ENCODE measurements at regions not wholly inside any gene's neighbourhood (a gene's known extent, or its start where the extent isn't known, plus 50 kb on each side); places are given as distances from the start of the nearest gene placed in this dataset.

DNA sequence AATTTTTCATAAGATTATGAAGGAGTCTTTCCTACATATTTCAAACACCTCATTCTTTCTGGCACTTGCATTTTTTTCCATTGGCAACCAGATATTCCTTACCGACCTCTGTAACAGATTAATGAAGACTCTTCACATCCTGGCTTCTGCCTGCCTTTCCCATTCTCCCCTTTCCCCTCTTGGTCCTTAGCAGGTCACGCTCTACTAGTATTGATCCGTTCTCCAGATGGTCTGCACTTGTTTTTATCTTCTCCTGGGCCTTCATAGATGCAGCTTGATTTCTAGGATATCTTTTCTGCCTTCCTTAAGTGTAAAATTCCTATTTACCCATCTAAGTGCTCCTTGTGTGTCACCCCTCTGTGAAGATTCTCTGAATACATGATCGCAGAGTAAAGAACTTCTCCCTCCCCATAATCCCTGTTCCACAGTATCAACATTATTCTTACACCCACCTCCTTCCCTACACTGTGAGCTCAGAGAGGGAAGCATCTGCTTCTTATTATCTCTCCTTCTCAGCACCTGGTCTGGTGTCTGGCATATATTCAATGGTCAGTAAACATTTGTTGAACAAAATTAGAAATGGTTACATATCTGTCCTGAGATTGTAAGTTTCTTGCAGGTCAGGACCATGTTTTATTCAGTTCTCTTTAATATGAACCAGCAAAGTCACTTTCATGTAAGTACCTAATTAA is 654.2 kb downstream of the REEP3 start:
- TF ChIP-seq, protein P1, sequence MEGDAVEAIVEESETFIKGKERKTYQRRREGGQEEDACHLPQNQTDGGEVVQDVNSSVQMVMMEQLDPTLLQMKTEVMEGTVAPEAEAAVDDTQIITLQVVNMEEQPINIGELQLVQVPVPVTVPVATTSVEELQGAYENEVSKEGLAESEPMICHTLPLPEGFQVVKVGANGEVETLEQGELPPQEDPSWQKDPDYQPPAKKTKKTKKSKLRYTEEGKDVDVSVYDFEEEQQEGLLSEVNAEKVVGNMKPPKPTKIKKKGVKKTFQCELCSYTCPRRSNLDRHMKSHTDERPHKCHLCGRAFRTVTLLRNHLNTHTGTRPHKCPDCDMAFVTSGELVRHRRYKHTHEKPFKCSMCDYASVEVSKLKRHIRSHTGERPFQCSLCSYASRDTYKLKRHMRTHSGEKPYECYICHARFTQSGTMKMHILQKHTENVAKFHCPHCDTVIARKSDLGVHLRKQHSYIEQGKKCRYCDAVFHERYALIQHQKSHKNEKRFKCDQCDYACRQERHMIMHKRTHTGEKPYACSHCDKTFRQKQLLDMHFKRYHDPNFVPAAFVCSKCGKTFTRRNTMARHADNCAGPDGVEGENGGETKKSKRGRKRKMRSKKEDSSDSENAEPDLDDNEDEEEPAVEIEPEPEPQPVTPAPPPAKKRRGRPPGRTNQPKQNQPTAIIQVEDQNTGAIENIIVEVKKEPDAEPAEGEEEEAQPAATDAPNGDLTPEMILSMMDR (conservative IDR thresholded peaks at IDR 0.05; ENCODE audit: low read depth, low read length): no peak
- no peak for TF ChIP-seq EZH2 (IDR thresholded peaks at IDR 0.05; ENCODE audit: borderline replicate concordance, low read depth, low read length, poor library complexity, severe bottlenecking)
- ChIA-PET CTCF (no interaction called here), POLR2A (ENCODE audit: low non-redundant PET) (no interaction called here)
- Histone ChIP-seq H3K4me3 (ENCODE audit: low read depth, low read length, poor library complexity, severe bottlenecking) (no peak overlapping the region), H3K27ac (ENCODE audit: low read depth, low read length, poor library complexity, severe bottlenecking) (no peak overlapping the region), H3K27me3 (replicated peaks; ENCODE audit: insufficient read depth, low read depth, low read length, poor library complexity) (no peaks in the 10 kb centered on the region), H3K9me3 (ENCODE audit: low read depth, low read length, poor library complexity, severe bottlenecking) (no peaks in the 10 kb centered on the region), H3K4me1 (ENCODE audit: insufficient read depth, low read length, poor library complexity, severe bottlenecking) (no peaks in the 10 kb centered on the region), H3K36me3 (ENCODE audit: insufficient read depth, low read length, poor library complexity, severe bottlenecking) (no peaks in the 10 kb centered on the region)
- BruUV-seq (replicated peaks): no TSS peak
- DNase-seq (ENCODE audit: low spot score): no peak
- intact Hi-C loops (cut with micrococcal nuclease; ENCODE audit: unreplicated experiment): no loop called here

DNA sequence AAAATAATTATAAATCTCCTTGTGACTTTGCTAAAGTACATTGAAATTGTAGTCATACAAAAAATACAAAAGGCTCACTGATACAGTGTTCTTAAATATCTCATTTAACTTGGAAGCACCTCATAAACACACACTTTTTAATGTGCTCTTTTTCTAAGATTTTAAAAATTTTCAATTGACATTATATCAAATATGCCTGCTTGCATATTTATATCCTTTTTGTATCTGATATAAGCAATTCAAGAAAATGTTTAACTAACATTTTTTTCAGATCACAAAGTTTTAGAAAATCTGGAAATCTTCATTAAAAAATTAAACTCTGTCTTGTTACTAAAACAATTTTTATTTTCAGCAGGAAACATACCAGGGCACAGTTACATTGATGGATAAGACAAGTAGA is 661.5 kb downstream of the REEP3 start:
- no peak overlapping the region for H3K4me3 ChIP-seq (ENCODE audit: low read depth, low read length, poor library complexity, severe bottlenecking)
- DNase-seq (ENCODE audit: low spot score): no peak
- no peak for TF ChIP-seq EZH2 (IDR thresholded peaks at IDR 0.05; ENCODE audit: borderline replicate concordance, low read depth, low read length, poor library complexity, severe bottlenecking)
- TF ChIP-seq, protein P1 (conservative IDR thresholded peaks at IDR 0.05; ENCODE audit: low read depth, low read length): no peak
- no peaks in the 10 kb centered on the region for H3K4me1 ChIP-seq (ENCODE audit: insufficient read depth, low read length, poor library complexity, severe bottlenecking)
- H3K36me3 ChIP-seq (ENCODE audit: insufficient read depth, low read length, poor library complexity, severe bottlenecking): no peaks in the 10 kb centered on the region
- H3K9me3 ChIP-seq (ENCODE audit: low read depth, low read length, poor library complexity, severe bottlenecking): no peaks in the 10 kb centered on the region
- intact Hi-C loops (cut with micrococcal nuclease; ENCODE audit: unreplicated experiment): no loop called here
- POLR2A ChIA-PET (ENCODE audit: low non-redundant PET): no interaction called here
- CTCF ChIA-PET: no interaction called here
- BruUV-seq (replicated peaks): no TSS peak
- H3K27me3 ChIP-seq (replicated peaks; ENCODE audit: insufficient read depth, low read depth, low read length, poor library complexity): no peaks in the 10 kb centered on the region
- no peak overlapping the region for H3K27ac ChIP-seq (ENCODE audit: low read depth, low read length, poor library complexity, severe bottlenecking)

DNA sequence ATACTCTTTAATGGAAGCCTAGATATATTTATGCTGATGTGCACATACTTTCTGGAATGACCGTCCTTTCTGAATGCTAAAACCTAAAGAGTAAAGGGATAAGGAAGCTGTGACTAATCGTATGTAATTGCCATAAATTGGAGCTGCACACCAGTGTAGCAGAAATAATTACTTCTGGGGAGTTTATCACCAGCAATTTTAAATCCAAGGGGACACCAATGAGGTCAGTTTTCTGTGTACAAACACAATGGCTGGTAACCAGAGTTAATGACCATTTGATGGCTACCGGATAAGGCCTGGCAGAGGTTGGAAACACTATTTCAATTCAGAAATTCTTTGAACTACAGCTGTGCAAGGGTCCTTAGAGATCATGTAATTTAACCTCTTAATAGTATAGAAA is 670.1 kb downstream of the REEP3 start:
- POLR2A ChIA-PET (ENCODE audit: low non-redundant PET): no interaction called here

More for the DNA sequence above, 670.1 kb downstream of the REEP3 start:
- CTCF ChIA-PET: no interaction called here
- intact Hi-C loops (cut with micrococcal nuclease; ENCODE audit: unreplicated experiment): no loop called here
- no peaks in the 10 kb centered on the region for H3K27me3 ChIP-seq (replicated peaks; ENCODE audit: insufficient read depth, low read depth, low read length, poor library complexity)
- no peak overlapping the region for H3K27ac ChIP-seq (ENCODE audit: low read depth, low read length, poor library complexity, severe bottlenecking)
- H3K9me3 ChIP-seq (ENCODE audit: low read depth, low read length, poor library complexity, severe bottlenecking): no peaks in the 10 kb centered on the region
- DNase-seq (ENCODE audit: low spot score): peak; percentile 64
- H3K36me3 ChIP-seq (ENCODE audit: insufficient read depth, low read length, poor library complexity, severe bottlenecking): no peaks in the 10 kb centered on the region
- H3K4me3 ChIP-seq (ENCODE audit: low read depth, low read length, poor library complexity, severe bottlenecking): no peak overlapping the region
- no TSS peak for BruUV-seq (replicated peaks)
- no peak for TF ChIP-seq EZH2 (IDR thresholded peaks at IDR 0.05; ENCODE audit: borderline replicate concordance, low read depth, low read length, poor library complexity, severe bottlenecking)
- TF ChIP-seq, protein P1 (conservative IDR thresholded peaks at IDR 0.05; ENCODE audit: low read depth, low read length): no peak
- peaks cover 8% of the 10 kb centered on the region for H3K4me1 ChIP-seq (ENCODE audit: insufficient read depth, low read length, poor library complexity, severe bottlenecking)

Data from A673 (cell line).